Caki2 (cell line): ENCODE measurements at regions not wholly inside any gene's neighbourhood (a gene's known extent, or its start where the extent isn't known, plus 50 kb on each side); places are given as distances from the start of the nearest gene placed in this dataset.

Source experiments
- DNase-seq: peaks from one replicate; pipeline ENCODE4 v3.0.0-alpha.2; 2015; ENCODE audit warnings: low read depth
- in situ Hi-C: cut with HindIII; loops from 2 replicates; pipeline ENCODE4 v1.10.0; 2016; ENCODE audit warnings: low sequenced_read_pairs, low pct_unique_long_range_greater_than_20kb, mixed read lengths

DNA sequence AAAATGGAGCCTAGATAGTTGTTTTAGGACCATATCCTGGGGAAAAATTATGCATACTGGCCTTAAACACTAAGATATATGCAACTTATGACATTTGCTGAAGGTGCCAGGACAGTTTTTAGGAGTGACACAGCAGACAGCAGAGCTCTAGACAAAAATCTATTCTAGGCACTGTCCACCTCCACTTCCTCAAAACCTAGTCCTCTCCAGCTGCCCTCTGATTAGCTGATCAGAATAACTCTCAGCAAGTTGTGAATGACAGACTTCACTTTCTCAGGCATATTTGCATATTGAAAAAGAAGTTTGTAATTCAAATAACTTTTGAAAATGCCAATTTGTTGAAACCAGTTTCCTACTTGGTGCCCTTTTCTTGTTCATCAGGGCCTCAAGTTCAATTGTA, 152.3 kb upstream of the STEAP4 start:
- in situ Hi-C loops: no loop called here
- DNase-seq: no peak

DNA sequence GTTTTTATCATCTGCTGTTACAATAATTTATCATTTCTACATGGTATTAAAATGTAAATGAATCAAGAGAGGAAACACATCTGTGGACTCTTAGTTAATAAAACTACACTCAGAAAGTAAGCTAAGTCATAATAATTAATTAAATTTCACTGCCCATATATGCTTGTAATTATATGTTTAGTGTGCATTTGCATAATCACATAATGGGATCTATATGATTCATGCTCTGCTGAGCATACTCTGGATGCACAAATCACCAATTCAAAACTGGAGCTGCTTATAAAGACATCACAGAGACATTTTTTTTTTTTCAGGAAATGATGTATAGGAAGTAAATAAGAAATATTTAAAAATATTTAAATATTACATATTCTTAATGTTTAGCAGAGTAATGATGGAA, 151.6 kb upstream of the STEAP4 start:
- in situ Hi-C loops: no loop called here
- no peak for DNase-seq

DNA sequence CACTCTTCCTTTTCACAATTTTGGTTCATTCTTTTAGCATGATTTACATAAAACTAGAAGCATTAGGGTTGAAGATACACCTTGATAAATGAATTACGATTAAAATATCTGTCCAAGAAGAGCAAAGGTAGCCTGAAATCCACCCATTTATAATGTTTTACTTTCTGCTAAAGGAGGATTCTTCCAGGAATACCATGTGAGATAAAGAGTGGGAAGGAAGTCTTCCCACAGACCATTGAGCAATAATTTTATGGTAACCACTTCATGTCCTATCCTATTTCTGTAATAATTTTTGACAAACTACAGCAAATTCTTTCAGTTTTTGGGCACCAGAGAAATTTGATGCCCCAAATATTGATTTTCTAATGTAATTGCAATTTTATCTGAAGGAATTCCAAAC, 150.6 kb upstream of the STEAP4 start:
- in situ Hi-C loops: no loop called here
- no peak for DNase-seq

DNA sequence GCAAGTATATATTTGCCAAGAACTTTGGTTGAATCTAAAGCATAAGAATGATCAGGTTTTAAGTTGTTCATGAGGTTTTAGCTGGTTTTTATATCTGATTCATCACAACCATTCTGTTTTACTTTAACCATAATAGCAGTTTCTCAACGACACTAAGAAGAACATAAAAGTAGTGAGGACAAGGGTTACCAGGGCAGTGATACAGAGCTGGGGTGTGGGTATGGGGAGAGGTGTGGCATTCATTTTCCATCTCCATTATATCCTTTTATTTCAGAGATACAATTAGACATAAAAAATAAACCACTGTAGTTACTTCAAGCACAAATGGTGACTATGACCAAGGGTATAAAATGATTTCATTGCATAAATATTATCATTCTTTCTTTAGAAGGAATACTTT, 149.8 kb upstream of the STEAP4 start:
- DNase-seq: no peak
- in situ Hi-C loops: no loop called here

DNA sequence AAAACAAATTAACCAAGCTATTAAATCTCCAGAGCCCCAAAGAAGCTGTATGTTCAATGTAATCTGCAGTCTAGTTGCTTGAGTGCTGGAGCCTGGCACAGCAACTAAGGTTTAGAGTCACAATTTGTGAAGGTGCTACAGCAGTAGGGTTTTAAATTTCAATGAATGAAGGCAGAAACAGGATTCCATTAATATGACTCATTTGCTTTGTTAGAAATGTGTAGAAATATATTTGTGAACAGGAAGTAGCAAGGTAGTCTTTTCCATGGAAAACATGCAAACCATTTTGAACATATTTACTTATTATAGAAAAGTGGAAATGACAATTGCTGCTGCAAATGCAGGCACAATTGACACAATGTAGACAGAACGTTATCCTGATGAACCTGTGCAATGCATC, 149.0 kb upstream of the STEAP4 start:
- in situ Hi-C loops: no loop called here
- peak; percentile 1 for DNase-seq

DNA sequence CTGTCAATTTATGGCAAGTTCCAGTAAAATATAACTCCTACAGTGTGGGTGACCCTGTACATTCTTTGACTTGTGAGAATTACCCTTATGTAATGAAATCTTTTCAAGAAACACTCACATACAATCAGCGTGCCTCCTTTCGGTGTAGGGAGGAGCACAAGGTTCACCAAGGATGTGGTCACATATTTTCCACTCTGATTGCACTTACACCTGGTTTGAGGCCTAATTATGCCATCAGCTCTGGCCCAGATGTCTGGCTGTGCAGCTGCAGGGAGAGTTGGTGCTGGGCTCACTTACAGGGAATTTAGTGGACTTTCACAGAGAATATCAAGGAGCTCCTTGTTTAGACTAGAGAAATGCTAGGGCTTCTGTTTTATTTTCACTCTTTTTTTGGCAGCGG, 146.0 kb upstream of the STEAP4 start:
- in situ Hi-C loops: no loop called here
- DNase-seq: no peak

DNA sequence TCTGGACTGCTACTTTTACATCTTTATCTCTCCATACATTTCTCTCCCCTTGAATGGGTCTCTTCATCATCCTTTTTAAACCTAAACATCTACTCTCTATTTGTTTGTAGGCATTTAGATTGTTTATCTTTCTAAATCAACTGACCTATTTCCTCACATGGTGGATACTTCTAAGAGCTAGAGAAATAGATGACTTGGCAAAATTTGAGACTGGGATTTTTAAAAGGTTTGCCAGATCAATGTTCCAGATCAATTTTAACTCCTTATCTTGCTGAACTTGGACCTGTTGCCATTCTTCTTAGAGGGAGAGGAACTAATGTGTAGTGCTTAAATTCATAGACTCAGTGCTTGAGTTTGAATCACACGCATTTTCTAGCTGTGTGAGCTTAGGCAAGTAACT, 144.2 kb upstream of the STEAP4 start:
- no peak for DNase-seq
- in situ Hi-C loops: no loop called here

DNA sequence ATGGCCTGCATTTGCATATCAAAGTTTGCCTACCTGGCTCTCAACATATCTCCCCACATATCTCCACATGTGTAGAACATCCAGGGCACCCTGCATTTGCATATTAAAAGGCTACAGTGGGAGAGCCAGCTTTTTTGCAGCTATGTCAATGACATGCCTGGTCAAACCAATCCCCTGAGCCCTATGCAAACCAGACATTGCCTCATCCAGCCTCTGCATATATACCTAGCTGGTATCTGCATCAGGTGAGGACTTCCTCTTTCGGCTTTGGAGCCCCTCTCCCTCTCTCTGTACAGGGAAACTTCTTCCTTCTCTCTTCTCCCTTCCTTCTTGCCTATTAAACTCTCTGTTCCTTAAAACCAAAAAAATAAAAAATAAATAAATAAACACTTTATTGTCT, 142.7 kb upstream of the STEAP4 start:
- in situ Hi-C loops: no loop called here
- no peak for DNase-seq

DNA sequence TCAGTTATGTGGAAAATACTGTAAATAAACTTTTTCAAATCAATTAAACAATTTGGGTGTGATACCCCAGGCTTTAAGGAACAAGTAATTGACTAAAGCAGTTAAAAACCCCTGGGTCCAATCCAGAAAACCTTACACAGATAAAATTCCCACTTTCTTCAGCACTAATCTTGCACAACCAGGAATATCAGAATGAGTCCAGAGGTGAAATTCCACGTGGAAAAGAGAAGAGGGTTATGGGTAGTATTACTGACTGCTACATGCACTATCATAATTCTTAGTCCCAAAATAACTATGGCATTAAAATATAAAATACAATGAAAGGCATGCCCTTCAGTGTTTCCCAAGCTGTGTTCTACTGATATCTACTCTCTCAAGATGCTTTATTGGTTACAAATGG, 135.7 kb upstream of the STEAP4 start:
- in situ Hi-C loops: no loop called here
- no peak for DNase-seq

DNA sequence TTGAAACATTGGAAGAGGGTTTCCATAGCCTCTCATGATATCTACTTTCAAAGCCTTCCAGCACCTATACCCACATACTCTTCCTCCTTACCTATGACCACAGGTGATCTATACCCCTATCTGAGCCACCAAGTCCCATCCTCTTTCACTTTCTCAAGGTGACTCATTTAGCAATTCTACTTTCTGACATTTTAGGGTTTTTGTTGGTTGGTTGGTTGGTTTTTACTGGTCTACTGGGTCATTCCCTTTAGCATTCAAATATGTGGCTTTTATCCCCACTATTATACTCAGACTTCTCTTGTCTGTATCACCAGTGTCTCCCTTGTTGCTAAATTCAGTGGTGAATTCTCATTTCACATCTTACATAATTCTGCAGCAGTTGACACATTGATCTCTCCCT, 130.4 kb upstream of the STEAP4 start:
- DNase-seq: no peak
- in situ Hi-C loops: no loop called here

DNA sequence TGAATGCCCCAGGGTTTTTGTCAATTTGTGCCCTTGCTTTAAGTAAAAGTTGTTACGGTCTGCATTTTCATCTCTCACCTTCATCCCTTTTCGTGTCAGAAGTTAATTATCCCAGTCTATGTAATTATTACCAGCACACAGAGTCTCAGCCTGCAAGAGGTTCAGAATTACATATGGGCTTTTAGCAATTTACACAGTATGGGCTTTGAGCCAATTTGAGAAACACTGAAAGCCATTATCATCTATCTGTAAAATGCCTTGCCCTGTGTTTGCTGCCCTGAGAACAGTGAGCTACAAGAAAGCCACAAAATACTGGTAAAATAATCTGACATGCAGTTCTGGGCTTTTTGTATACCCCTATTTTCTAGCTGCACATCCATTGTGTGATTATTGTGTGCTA, 125.6 kb upstream of the STEAP4 start:
- in situ Hi-C loops: no loop called here
- no peak for DNase-seq

DNA sequence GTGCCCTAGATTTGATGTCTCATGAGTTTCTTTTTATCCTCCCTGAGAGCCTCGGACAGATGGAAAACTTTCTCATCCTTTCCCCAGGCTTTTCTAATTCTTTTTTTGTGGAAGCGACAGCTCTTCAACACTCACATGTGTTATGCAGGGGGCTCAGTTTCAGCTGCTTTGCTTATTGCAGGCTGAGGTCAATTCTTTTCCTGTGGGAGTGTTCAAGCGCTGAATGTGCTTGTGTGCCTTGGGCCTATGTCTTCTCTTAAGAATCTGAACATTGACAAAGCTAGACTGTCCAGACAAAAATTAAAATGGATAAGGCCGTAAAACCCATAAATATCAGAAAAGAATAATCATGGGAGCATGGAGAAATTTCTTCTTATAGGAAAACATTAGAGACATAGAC, 125.2 kb upstream of the STEAP4 start:
- in situ Hi-C loops: no loop called here
- DNase-seq: no peak

DNA sequence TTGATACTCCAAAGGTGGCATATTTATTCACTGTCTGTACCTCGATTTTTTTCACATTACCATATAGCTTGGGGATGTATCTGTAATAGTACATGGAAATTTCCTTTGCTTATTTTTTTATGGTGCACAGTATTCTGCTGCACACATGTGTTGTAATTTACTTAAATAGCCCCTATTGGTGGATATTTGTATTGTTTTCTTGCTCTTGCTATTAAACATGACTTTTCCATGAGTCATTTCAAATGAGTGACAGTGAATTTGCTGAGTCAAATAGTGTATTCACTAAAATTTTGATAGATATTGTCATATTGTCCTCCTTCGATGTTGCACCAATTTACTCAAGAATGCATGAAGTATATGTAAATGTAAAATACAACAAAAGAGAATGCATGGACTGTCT, 122.7 kb upstream of the STEAP4 start:
- in situ Hi-C loops: no loop called here
- peak; percentile 1 for DNase-seq

DNA sequence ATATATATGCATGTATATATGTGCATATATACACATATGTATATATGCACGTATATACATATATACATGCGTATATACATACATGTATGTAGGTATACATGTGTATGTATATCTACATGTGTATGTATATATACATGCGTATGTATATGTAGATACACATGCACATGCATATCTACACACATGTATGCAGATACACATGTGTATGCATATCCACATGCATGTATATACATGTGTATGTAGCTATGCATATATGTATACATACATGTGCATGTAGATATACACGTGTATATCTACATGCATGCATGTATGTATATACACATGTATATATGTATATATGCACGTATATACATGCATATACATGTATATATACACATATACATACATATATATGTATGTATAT, 95.8 kb upstream of the STEAP4 start:
- DNase-seq: no peak
- in situ Hi-C loops: no loop called here

DNA sequence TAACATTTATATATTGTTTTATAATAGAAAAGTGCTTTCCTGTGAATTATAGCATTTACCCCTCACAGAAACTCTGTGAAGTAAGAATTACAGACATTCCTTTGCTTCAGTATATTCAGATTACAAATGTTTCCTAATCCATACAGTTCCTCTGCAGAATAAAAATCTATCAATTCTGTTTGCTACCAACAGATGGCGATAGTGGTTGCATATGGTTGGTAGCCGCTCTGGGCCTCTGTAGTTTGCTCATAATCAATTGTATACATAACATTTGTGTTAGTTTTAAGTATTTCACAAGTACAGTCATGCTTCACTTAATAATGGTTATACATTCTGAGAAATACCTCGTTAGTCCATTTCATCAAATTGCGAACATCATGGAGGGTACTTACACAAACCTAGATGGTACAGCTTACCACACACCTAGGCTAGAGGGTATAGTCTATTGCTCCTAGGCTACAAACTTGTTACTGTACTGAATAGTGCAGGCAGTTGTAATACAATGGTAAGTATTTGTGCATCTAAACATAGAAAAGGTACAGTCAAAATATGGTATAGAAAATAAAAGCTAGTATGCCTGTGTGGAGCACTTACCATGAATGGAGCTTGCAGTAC, 94.4 kb upstream of the STEAP4 start:
- in situ Hi-C loops: no loop called here
- no peak for DNase-seq

DNA sequence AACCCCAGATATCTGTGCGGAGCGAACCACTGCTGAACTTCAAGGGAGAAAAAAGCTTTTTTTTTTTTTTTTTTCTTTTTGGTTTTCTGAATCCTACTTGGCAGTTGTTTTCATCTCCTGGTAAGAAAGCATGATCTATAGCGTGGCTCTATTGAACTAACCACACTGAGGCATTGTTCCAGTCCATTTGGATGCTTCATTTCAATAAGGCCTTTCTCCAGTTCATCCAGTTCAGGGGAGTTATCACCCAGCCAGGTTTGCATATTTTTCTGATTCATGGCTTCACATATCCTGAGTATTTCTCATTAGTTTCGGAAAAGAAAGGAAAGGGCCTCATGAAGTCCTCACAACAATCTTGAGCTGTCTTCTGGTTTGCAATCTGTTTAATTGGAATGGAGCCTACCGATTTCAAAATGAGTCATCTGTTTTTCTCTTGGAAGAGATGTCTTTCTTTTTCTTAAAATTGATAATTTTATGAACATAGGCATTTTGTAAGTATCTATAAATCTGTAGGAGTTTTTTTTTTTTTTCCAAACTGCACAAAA, 93.1 kb upstream of the STEAP4 start:
- no peak for DNase-seq
- in situ Hi-C loops: no loop called here

DNA sequence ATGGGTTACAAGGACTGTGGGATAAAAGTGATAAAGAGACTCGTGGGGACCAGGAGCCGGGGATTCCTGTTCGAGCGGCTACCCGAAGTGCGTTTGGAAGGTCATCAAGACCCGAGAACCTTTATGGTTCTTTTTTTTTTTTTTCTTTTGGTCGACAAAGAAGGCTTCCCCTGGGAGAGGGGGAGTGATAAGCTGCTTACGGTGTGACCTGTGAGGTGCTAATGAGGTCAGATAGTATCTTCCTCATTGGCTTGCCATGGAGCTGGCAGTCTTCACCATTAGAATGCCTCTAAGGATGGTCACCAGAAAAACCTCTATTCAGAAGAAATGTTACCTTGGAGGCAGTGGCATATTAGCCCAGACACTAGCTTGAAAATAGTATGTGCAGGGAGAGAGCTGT, 92.3 kb upstream of the STEAP4 start:
- in situ Hi-C loops: no loop called here
- no peak for DNase-seq

DNA sequence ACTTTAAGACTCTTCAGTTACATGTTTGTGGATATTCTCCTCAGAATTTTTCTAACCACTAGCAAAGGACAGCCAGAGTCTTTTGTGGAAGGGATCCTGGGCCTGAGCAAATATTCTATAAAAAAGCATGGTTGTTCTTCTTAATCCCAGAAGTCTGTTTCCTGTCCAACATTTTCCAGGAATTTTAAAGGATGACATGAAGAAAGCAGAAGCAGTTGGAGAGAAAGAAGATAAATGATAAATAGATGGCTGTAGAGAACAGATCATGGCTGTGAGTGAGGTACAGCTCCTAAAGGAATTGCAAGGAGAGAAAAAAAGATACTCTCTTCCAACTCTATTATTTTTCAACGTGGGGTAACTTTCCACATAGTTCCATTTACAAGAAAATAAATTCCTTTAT, 91.8 kb upstream of the STEAP4 start:
- in situ Hi-C loops: no loop called here
- no peak for DNase-seq

DNA sequence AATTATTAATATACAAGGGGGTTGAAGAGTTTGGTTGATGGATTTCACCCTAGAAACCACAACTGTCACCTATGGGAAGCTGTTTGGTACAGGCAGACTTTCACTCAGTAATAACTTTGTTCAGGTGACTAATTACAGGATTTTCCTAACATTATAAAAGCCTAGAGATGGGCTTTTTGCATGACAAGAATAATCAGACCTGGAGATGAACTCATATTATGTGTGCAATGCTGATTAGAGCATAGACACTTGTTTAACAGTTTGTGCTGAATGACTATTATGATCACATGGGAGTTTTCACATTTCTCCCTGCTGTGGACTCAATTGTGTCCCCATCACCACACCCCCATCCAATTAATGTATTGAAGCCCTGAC, 90.2 kb upstream of the STEAP4 start:
- in situ Hi-C loops: no loop called here
- no peak for DNase-seq

DNA sequence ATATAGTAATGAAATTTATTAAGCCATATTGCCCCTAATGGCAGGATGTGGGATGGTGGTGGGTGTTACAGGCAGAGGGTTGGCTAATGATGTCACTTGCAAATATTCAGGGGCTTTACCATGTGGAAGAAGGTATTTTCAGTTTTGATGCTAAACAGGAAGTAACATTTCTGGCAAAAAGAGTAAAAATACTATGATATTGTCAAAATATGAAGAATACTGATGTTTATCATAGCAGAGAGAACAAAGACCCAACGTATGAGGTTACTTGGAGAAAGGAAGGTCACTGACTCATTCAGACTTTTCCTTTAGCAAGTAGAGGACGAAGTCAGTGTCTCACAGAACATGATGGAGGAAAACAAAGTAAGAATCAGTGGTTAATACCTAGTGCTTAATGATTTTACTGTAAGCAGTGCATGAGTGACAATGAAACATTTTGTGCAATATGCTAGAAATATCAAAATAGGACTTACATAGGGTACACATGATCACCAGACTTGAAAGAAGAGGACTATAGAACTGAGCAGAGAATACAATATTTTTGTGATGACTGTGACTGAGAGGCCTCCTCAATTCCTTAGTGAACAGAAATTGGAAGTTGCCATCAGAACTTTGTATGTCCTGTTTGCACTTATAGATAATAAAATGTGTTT, 89.7 kb upstream of the STEAP4 start:
- in situ Hi-C loops: no loop called here
- no peak for DNase-seq
